Neural cell (in vitro differentiated cells): ENCODE measurements at regions not wholly inside any gene's neighbourhood (a gene's known extent, or its start where the extent isn't known, plus 50 kb on each side); places are given as distances from the start of the nearest gene placed in this dataset.
"Not testable (repeated sequence)": the region's sequence is repeated elsewhere in the genome, so short reads cannot be mapped to it uniquely, and the experiment has no call there.

Experiments used
- H2AFZ ChIP-seq: fragments of 200-600, 300-800 bp; sonication (generic), shearing (Covaris generic); 2 replicates; pipeline ENCODE4 v1.6.0; 2014; ENCODE audit warnings: low read depth, mild to moderate bottlenecking, antibody characterized with exemption, low read length, moderate library complexity
- H3F3A ChIP-seq: fragments of 200-600 bp; shearing (Covaris generic); 2 replicates; pipeline ENCODE4 v1.6.1; 2016; ENCODE audit warnings: mild to moderate bottlenecking, moderate library complexity, mixed read lengths, antibody characterized with exemption, low read length; ENCODE audit not compliant: insufficient read depth, poor library complexity, severe bottlenecking
- H3K27ac ChIP-seq: fragments of 200-600, 300-800 bp; sonication (generic), shearing (Covaris generic); 2 replicates; pipeline ENCODE4 v1.5.1; 2014; ENCODE audit warnings: mild to moderate bottlenecking, low read length, moderate library complexity
- H3K27me3 ChIP-seq: fragments of 300-800, 200-600 bp; sonication (generic), shearing (Covaris generic); 2 replicates; pipeline ENCODE4 v1.6.0; 2014; ENCODE audit warnings: mild to moderate bottlenecking, low read depth, low read length, moderate library complexity; ENCODE audit not compliant: insufficient read depth
- H3K36me3 ChIP-seq: fragments of 300-800, 200-600 bp; sonication (generic), shearing (Covaris generic); 2 replicates; pipeline ENCODE4 v1.5.1; 2014; ENCODE audit warnings: mild to moderate bottlenecking, antibody characterized with exemption, low read length, moderate library complexity; ENCODE audit not compliant: insufficient read depth
- H3K4me2 ChIP-seq: fragments of 300-800, 200-600 bp; sonication (generic), shearing (Covaris generic); 2 replicates; pipeline ENCODE4 v1.6.0; 2014; ENCODE audit warnings: mild to moderate bottlenecking, low read length
- H3K4me3 ChIP-seq: fragments of 300-800, 200-600 bp; sonication (generic), shearing (Covaris generic); 2 replicates; pipeline ENCODE4 v1.5.1; 2014; ENCODE audit warnings: mild to moderate bottlenecking, low read length, moderate library complexity
- H3K79me2 ChIP-seq: fragments of 200-600 bp; shearing (Covaris generic); replicated peaks from 2 replicates; pipeline ENCODE4 v1.6.0; 2014; ENCODE audit warnings: mild to moderate bottlenecking, low read length, moderate library complexity; ENCODE audit not compliant: insufficient read depth
- H3K9ac ChIP-seq: fragments of 300-800, 200-600 bp; sonication (generic), shearing (Covaris generic); 2 replicates; pipeline ENCODE4 v1.6.1; 2016; ENCODE audit warnings: mild to moderate bottlenecking, low read length, mixed read lengths
- H3K9me2 ChIP-seq: fragments of 200-600 bp; shearing (Covaris generic); 2 replicates; pipeline ENCODE4 v1.6.1; 2016; ENCODE audit warnings: mild to moderate bottlenecking, low read length, mixed read lengths; ENCODE audit not compliant: insufficient read depth
- H3K9me3 ChIP-seq: fragments of 200-600, 300-800 bp; sonication (generic), shearing (Covaris generic); 2 replicates; pipeline ENCODE4 v1.6.1; 2016; ENCODE audit warnings: mild to moderate bottlenecking, mixed run types, low read length, moderate library complexity, mixed read lengths
- H4K20me1 ChIP-seq: fragments of 200-600 bp; shearing (Covaris generic); 2 replicates; pipeline ENCODE4 v1.6.1; 2016; ENCODE audit warnings: mild to moderate bottlenecking, mixed run types; ENCODE audit not compliant: insufficient read depth
- EP300 ChIP-seq: fragments of 450-650 bp; conservative IDR thresholded peaks from 2 replicates; pipeline ENCODE4 v1.6.1; 2014; ENCODE audit warnings: antibody characterized with exemption, mild to moderate bottlenecking, moderate library complexity; ENCODE audit not compliant: poor library complexity, severe bottlenecking
- EZH2 ChIP-seq: fragments of 200-600, 300-800 bp; shearing (Covaris generic), sonication (generic); IDR thresholded peaks from 2 replicates; pipeline ENCODE4 v1.6.1; 2014; ENCODE audit warnings: antibody characterized with exemption, low read length, borderline replicate concordance, mild to moderate bottlenecking; ENCODE audit not compliant: insufficient read depth, poor library complexity, severe bottlenecking
- MXI1 ChIP-seq: fragments of 450-650 bp; conservative IDR thresholded peaks from 2 replicates; pipeline ENCODE4 v1.6.1; 2014; ENCODE audit warnings: antibody characterized with exemption, mild to moderate bottlenecking; ENCODE audit not compliant: poor library complexity, severe bottlenecking
- POLR2AphosphoS5 ChIP-seq: IDR thresholded peaks from 2 replicates; pipeline ENCODE4 v1.6.1; 2012
- RAD21 ChIP-seq: fragments of 450-650 bp; conservative IDR thresholded peaks from 2 replicates; pipeline ENCODE4 v1.6.1; 2014; ENCODE audit warnings: antibody characterized with exemption, mild to moderate bottlenecking, moderate library complexity
- SMC3 ChIP-seq: fragments of 450-650 bp; conservative IDR thresholded peaks from 2 replicates; pipeline ENCODE4 v1.6.1; 2014; ENCODE audit warnings: antibody characterized with exemption, mild to moderate bottlenecking, moderate library complexity; ENCODE audit not compliant: poor library complexity
- TAF1 ChIP-seq: IDR thresholded peaks from 2 replicates; pipeline ENCODE4 v1.6.1; 2012; ENCODE audit warnings: low read depth
- TF ChIP-seq, protein P1 (sequence below): fragments of 450-650 bp; IDR thresholded peaks from 2 replicates; pipeline ENCODE4 v1.5.1; 2014; ENCODE audit warnings: antibody characterized with exemption, mild to moderate bottlenecking, moderate library complexity; ENCODE audit not compliant: poor library complexity, severe bottlenecking
- TF ChIP-seq, protein P2 (sequence below): IDR thresholded peaks from 2 replicates; pipeline ENCODE4 v1.6.1; 2012; ENCODE audit warnings: borderline replicate concordance

DNA sequence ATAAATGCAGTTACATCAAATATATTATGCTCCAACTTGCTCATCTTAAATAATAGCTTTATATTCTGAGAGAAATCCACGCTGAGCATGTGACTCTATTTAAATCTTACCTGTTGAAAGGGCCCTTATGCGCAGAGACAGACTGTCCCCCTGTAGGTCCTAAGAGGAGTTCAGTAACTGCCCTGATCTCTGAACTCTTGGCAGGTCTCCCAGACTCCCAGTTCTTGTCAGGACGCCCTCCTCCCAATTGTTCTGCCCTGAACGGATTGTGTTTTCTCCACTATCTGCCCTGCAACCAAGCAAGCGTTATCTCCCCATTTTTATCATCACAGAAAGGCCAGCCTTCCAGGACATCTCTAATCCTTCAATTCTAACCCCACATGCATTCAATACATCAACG lies 954.6 kb downstream of the TSN start (continued):
- TF ChIP-seq SMC3: no peak
- TF ChIP-seq EZH2: no peak
- no peak for TF ChIP-seq RAD21

DNA sequence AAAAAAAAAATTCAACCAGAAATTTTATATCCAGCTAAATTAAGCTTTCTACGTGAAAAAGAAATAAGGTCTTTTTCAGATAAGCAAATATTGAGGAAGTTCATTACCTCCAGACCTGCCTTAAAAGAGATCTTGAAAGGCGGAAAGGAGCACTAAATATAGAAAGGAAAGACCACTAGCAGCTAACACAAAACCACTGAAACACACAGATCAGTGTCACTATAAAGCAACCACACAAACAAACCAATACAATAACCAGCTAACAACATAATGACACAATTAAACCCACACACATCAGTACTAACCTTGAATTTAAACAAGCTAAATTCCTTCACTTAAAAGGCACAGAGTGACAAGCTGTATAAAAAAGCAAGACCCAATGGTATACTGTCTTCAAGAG lies 958.3 kb downstream of the TSN start:
- Histone ChIP-seq H3K9ac (no peak overlapping the region), H3K4me3 (no peak overlapping the region), H3K27ac (no peak overlapping the region), H3K9me3 (no peaks in the 10 kb centered on the region), H3K27me3 (no peaks in the 10 kb centered on the region), H2AFZ (no peak overlapping the region), H4K20me1 (no peaks in the 10 kb centered on the region), H3K36me3 (no peaks in the 10 kb centered on the region), H3K9me2 (no peaks in the 10 kb centered on the region), H3K79me2 (no peaks in the 10 kb centered on the region), H3F3A (no peaks in the 10 kb centered on the region), H3K4me2 (no peak overlapping the region)
- no peak for TF ChIP-seq RAD21
- TF ChIP-seq MXI1: no peak
- TF ChIP-seq, protein P1, sequence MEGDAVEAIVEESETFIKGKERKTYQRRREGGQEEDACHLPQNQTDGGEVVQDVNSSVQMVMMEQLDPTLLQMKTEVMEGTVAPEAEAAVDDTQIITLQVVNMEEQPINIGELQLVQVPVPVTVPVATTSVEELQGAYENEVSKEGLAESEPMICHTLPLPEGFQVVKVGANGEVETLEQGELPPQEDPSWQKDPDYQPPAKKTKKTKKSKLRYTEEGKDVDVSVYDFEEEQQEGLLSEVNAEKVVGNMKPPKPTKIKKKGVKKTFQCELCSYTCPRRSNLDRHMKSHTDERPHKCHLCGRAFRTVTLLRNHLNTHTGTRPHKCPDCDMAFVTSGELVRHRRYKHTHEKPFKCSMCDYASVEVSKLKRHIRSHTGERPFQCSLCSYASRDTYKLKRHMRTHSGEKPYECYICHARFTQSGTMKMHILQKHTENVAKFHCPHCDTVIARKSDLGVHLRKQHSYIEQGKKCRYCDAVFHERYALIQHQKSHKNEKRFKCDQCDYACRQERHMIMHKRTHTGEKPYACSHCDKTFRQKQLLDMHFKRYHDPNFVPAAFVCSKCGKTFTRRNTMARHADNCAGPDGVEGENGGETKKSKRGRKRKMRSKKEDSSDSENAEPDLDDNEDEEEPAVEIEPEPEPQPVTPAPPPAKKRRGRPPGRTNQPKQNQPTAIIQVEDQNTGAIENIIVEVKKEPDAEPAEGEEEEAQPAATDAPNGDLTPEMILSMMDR: no peak
- TF ChIP-seq SMC3: no peak
- TF ChIP-seq EZH2: no peak
- TF ChIP-seq TAF1: no peak
- TF ChIP-seq EP300: no peak
- no peak for TF ChIP-seq POLR2AphosphoS5
- TF ChIP-seq, protein P2, sequence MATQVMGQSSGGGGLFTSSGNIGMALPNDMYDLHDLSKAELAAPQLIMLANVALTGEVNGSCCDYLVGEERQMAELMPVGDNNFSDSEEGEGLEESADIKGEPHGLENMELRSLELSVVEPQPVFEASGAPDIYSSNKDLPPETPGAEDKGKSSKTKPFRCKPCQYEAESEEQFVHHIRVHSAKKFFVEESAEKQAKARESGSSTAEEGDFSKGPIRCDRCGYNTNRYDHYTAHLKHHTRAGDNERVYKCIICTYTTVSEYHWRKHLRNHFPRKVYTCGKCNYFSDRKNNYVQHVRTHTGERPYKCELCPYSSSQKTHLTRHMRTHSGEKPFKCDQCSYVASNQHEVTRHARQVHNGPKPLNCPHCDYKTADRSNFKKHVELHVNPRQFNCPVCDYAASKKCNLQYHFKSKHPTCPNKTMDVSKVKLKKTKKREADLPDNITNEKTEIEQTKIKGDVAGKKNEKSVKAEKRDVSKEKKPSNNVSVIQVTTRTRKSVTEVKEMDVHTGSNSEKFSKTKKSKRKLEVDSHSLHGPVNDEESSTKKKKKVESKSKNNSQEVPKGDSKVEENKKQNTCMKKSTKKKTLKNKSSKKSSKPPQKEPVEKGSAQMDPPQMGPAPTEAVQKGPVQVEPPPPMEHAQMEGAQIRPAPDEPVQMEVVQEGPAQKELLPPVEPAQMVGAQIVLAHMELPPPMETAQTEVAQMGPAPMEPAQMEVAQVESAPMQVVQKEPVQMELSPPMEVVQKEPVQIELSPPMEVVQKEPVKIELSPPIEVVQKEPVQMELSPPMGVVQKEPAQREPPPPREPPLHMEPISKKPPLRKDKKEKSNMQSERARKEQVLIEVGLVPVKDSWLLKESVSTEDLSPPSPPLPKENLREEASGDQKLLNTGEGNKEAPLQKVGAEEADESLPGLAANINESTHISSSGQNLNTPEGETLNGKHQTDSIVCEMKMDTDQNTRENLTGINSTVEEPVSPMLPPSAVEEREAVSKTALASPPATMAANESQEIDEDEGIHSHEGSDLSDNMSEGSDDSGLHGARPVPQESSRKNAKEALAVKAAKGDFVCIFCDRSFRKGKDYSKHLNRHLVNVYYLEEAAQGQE: no peak

DNA sequence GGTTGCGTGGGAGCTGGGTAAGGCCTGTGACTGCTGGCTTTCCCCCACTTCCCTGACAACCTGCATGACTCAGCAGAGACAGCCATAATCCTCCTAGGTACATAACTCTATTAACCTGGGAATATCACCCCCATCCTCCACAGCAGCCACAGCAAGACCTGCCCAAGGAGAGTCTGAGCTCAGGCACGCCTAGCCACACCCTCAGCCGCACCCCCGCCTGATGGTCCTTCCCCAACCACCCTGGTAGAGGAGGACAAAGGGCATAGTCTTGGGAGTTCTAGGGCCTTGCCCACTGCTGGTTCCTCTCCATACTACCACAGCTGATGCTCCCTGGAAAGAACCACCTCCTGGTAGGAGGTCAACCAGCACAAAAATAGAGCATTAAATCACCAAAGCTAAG lies 965.4 kb downstream of the TSN start:
- H3K79me2 ChIP-seq, H4K20me1 ChIP-seq: not testable (repeated sequence)

More for the DNA sequence above, 965.4 kb downstream of the TSN start:
- not testable (repeated sequence) for H3K27ac ChIP-seq, H3F3A ChIP-seq, H3K27me3 ChIP-seq, H3K9me3 ChIP-seq, H2AFZ ChIP-seq, H3K9me2 ChIP-seq, H3K4me2 ChIP-seq, H3K36me3 ChIP-seq, H3K4me3 ChIP-seq, H3K9ac ChIP-seq
